CD4-positive, alpha-beta T cell treated with Interleukin-15 for 4 hours (primary cell): ENCODE measurements at regions not wholly inside any gene's neighbourhood (a gene's known extent, or its start where the extent isn't known, plus 50 kb on each side); places are given as distances from the start of the nearest gene placed in this dataset.

Source experiments
- DNase-seq: peaks from one replicate; pipeline ENCODE4 v3.0.0-alpha.2; 2020; ENCODE audit warnings: low spot score

DNA sequence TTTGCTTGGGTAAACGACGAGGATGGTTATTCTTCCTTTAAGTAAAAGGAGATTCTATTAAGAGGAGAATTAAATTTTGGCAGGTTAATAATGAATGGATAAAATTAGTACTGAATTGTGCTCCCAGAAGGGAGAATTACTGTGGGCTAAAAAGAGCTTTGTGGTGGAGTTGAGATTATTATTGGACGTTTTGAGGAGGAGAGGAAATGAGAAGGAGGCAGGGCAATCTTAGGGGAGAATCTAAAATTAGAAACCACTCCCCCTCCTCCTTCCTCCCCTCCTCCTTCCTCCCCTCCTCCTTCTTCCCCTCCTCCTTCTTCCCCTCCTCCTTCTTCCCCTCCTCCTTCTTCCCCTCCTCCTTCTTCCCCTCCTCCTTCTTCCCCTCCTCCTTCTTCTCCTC is 331.8 kb downstream of the PRL start:
- DNase-seq, result no peak

DNA sequence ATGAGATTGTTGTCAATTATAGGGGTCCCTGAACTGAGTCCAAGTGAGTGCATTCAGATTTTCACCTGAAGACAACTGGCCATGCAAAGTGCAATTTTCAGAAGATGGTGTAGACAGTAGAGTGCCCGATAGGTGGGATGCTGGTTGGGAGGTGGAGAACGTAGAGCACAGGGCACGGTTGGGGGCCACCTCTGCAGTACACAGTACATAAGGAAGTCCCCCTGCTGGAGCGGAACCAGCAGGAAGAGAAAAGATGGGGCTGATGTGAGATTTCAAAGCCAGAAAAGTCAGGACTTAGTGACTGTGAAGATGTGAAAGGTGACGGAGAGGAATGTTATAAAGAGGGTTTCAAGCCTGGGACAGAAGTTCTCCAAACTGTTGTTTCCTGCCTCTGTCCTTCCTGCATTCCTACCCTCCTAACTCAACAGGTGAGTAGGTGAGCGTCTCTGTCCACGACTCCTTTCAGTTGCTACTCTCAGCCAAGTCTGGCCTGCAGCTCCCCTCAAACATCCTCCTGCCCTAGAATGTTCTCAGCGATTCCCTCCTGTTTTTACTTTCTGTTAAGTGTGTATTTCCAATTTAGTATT is 330.8 kb downstream of the PRL start:
- no peak for DNase-seq

GRCh38 chr6:21967056-21967974 is 329.5 kb downstream of the PRL start:
- DNase-seq, result no peak

DNA sequence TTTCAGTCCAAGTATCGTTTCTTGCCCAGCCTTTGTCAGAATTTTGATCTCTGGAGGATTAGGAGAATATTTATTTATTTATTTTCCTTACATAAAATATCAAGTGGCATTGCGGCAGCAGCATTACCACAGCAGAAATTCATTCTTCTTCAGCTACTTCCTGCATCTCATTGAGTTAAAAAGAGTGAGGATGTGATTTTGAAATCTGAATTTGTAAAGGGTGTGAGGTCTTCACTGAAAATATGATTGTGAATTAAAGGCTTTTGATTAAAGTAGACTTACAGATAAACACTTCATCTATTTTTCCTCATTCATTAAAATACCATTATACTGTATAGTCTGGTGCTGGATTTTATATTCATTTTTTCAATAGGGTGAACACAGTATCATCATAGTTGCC is 328.4 kb downstream of the PRL start:
- DNase-seq, result no peak

DNA sequence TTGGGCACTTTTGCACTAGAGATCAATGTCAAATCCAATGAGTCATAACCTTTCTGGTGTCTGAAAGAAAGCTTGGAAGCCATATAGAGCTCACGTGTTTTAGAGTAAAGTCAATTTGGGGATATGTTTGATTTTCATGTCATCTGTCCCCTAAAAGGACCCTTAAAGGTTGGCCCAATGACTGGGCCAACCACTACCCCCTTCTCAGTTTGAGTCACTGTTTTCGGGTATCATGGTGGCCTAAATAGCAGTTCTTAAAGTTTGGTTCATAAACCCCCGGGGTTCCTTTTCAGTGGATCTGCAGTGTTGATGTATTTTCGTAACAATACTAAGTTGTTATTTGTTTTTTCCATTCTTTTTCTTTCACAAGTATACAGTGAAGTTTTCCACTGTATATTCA is 327.6 kb downstream of the PRL start:
- DNase-seq, result no peak

DNA sequence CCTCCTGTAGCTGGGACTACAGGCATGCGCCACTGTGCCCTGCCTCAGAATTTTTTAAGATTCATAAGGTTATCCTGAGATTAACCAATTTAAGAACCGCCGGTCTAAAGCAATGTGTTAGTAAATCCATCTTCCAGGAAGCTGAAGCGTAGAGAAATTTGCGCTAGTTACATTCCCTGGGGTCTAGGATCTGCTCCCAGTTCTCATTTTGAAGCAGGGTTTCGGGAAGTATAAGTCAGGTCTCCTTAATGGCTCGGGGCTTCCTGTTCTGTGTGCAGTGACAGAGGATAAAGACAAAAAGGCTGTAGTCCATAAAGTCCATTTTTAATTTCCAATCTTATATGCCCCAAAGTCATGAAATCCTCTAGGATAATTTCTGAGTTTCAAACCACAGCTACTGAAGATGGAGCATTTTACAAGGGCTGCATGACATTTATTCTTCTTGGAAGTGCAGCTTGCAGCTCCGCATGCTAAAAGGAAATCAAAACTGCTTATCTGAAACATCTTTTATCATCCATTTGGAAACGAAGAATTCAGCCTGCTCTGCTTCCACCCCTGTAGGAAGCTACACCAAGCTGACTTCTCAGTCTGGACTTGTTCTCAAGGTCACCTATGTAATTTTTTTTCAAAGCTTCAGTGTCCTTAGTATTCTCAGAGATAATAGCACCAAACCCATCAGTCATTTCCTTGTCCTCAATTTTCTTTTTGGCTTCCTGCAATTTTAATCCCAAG is 326.1 kb downstream of the PRL start:
- DNase-seq, result no peak

- no peak for DNase-seq
These were observed 325.3 kb downstream of the PRL start for GRCh38 chr6:21971541-21971940.

DNA sequence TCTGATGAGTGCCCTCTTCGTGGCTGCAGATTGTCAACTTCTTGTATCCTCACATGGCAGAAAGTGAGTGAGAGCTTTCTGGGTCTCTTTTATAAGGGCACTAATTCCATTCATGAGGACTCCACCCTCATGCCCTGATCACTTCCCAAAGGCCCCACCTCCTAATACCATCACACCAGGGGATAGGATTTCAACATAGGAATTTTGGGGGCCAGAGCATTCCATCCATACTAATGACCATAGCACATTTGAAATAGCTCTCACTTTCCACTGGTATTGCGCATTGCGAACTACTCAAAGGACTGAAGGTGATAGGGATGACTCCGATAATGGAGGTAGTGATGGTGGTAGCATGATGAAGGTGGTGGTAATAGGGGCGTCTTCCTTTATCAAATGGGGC is 324.3 kb downstream of the PRL start:
- no peak for DNase-seq

GRCh38 chr6:21977346-21977745 is 319.5 kb downstream of the PRL start:
- DNase-seq, result no peak

DNA sequence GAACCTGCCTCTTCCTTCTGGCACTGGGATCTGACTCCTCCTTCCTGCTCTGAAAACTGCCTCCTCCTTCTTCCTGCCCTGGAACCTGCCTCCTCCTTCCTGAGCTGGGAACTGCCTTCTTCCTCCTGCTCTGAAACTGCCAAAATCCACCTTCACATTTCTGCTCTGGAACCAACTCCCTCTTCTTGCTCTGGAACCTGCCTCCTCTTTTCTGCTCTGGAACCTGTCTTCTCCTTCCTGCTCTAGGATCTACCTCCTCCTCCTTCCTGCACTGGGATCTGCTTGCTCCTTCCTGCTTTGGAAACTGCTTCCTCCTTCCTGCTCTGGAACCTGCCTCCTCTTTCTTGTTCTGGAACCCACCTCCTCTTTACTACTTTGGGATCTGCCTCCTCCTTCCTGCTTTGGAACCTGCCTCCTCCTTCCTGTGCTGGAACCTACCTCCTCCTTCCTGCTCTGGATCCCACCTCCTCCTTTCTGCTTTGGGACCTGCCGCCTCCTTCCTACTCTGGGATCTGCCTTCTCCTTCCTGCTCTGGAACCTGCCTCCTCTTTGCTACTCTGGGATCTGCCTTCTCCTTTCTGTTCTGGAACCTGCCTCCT is 315.5 kb downstream of the PRL start:
- no peak for DNase-seq

- DNase-seq, result no peak
These were observed 312.7 kb downstream of the PRL start for GRCh38 chr6:21984135-21984534.

- no peak for DNase-seq
These were observed 312.3 kb downstream of the PRL start for GRCh38 chr6:21984561-21984960.

DNA sequence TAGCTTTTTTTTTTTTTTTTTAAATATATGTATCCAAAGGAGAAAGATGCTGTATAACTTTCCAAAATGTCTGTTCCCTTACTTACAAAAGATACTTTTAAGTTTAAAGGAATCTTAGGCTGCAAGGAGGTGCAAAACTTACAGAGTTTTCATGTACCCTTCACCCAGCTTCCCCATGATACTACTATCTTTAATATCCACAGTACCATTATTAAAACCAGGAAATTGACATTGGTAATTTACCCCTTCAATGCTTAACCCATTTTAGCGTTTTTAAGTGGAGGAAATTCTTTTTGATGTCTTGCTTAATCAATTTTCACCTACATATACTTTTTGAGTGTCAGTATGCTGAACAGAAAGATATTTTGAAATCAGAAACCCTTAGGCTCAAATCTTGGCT is 310.9 kb downstream of the PRL start:
- no peak for DNase-seq

- DNase-seq, result no peak
These were observed 310.1 kb downstream of the PRL start for GRCh38 chr6:21986703-21987102.

DNA sequence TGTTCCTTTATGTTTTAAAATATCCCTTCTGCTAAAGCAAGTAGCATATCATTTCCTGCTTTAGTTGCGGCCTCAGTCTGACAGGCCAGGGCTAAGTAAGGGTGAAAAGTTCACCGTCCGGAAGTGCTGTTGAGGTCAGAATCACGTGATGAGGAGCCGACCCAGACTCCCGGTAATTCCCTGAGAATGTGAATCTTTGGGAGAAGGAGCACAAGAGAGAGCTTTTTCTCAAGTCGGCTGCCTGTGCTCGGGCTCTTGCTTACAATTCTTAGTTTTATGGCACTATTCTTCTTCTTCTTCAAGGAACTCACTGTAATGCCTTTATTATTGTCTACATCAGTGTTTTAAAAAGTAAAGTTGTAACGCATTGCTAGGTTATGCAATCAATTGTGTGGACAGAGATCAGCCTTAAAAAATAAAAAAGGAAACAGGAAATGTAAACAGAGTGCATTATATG is 309.3 kb downstream of the PRL start:
- no peak for DNase-seq

- no peak for DNase-seq
These were observed 306.3 kb downstream of the PRL start for GRCh38 chr6:21990577-21990976.

DNA sequence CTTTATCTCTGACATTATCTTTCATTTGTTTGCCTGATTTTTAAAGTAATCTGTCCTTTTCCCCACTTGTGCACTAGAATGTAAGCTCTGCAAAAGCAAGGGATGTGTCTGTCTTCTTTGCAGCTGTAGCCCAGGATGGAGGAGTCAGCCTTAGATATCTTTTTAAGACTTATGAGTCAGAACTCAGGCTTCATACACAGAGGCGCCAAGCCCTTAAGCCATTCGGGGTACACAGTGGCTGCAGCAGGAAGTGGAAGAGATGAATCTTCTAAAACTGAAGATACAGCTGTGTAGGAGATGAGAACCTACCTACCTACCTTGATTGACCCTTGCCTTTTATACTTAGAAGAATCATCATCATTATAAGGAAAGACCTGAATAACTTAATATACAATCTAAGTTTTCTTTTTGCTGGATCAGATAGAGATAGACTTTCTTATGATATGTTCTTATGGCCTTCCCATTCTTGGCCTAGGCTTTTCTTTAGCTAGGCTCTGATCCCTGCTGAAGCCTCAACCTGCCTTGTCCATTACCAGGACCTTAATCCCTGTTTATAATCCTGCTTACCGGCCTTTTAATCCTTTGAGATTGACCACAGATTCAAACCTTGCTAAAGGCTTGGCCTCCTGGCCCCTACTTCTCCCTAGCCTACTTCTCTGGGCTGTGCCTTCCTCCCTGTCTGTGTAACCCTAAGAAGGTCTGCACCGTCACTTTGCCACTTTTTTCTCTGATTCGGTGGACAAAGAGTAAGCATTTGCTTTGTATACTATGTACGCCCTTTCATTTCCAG is 304.5 kb downstream of the PRL start:
- no peak for DNase-seq

DNA sequence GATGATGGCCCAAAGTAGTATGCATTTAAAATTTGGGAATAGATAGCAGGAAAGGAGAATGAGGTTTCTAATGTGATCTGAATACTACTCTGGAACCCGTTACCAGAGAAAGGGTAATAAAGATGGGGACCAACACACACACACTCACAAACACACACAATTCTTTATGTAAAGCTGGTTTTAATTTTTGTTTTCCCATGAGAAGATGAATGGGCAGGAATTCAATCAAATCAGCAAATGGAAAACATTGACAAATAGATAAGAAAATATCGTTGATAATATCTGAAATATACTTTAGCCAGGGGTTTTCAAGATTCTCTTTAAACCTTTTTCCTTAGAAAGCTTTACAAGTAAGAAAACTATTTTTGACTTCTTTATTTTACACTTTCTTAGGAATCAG is 303.0 kb downstream of the PRL start:
- no peak for DNase-seq

GRCh38 chr6:21994821-21995220 is 302.0 kb downstream of the PRL start:
- DNase-seq, result no peak

DNA sequence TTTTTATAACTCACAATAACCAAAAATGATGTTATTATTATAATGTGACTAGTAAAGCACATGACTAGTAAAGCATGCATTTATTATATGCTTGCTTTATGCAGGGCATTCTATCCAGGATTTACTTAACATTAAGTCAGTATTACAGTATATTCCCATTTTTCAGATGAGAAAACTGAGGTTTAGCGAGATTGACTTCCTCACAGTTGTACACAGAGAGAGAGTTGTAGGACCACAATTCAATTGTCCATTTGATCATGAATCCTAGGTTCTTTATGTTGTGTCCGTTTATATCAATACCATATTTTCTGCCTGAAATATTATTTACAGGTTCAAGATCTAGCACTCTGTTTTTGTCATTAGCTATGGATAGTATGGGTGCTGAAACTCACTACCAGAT is 301.5 kb downstream of the PRL start:
- DNase-seq, result no peak

DNA sequence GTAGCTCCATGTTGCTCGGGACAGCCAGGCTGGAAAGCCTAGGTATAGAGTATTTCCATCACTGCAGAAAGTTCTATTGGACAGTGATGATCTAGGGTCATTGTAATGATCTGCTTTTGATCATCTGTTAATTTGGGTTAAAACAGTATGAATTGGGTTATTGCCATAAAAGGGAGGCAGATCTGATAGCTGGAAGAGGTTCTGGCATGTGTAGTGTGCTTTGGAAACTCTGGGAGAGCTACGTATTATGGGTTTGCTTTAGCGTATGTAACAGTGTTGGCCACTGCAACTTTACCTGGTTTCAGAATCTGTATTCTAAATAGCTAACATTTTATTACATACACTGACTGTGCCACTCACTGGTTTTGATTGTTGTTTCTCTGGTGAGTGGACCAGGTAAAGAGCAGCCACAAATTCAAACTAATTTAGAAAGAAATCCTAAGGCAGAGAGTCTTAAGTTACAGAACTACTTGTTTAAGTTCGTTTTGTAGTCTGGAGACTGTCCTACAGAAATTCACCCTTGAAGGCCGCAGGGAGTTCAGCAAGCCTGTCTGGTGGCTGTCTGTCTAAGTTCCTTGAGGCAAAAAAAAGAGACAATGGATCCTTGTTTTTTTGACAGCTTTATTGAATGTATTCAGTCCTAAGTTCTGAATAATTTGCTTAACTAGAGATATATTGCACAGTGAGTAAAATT is 300.3 kb downstream of the PRL start:
- no peak for DNase-seq
